HCT116 (cell line): ENCODE measurements at regions not wholly inside any gene's neighbourhood (a gene's known extent, or its start where the extent isn't known, plus 50 kb on each side); places are given as distances from the start of the nearest gene placed in this dataset.

Source experiments
- ATAC-seq: fragments of 200-7000 bp; cut with Tn5 transposase; 2 replicates; pipeline ENCODE4 v1.9.1; 2020; ENCODE audit warnings: mild to moderate bottlenecking, moderate library complexity
- BruUV-seq: library from RNA; stranded (reverse); fragments of 400-500 nt; replicated peaks from 2 replicates; lab custom pipeline; 2021; lab: Mats Ljungman, UMichigan
- CTCF ChIA-PET: fragments of 300-600 bp; sonication (Branson Sonifier 250); formaldehyde crosslinking; loops from one replicate; lab custom pipeline; 2021; ENCODE audit warnings: antibody characterized with exemption; lab: Charles Lee
- POLR2A ChIA-PET: fragments of 300-600, 350-600 bp; sonication (Branson Sonifier 250); formaldehyde crosslinking; loops from one replicate; lab custom pipeline; 2021; ENCODE audit warnings: antibody characterized with exemption; lab: Charles Lee
- RAD21 ChIA-PET, 2 experiments: fragments of 300-600 bp; sonication (Branson Sonifier 250); formaldehyde crosslinking; loops; one replicate each; lab custom pipeline; 2023; ENCODE audit warnings: low total read pairs in 2 of 2; ENCODE audit not compliant: uncharacterized antibody in 2 of 2, unreplicated experiment in 2 of 2, low non-redundant PET in 1 of 2; lab: Charles Lee
- DNase-seq: peaks from one replicate; pipeline ENCODE4 v3.0.0-alpha.2; 2010; ENCODE audit warnings: low read depth, low spot score
- H2AFZ ChIP-seq: fragments of 200-600 bp; shearing (Covaris generic), sonication (generic); 2 replicates; pipeline ENCODE4 v1.6.1; 2017; ENCODE audit warnings: low read depth, mixed run types, mixed read lengths, antibody characterized with exemption, low read length; ENCODE audit not compliant: poor library complexity, severe bottlenecking
- H3K27ac ChIP-seq: 2 replicates; pipeline ENCODE4 v1.5.1; 2012; ENCODE audit warnings: low read depth, low read length
- H3K27me3 ChIP-seq: fragments of 200-600 bp; sonication (generic); 2 replicates; pipeline ENCODE4 v1.6.1; 2016; ENCODE audit warnings: mixed run types, low read length, mixed read lengths; ENCODE audit not compliant: insufficient read depth
- H3K36me3 ChIP-seq, 2 experiments: fragments of 200-500 bp in 1 of 2; fragments of 200-600 bp in 1 of 2; sonication (Bioruptor generic) in 1 of 2; sonication (generic) in 1 of 2; 2 replicates each; pipeline versions ENCODE4 v1.5.1 to v1.6.1; 2014 to 2016; ENCODE audit warnings: low read length in 2 of 2, inconsistent platforms in 1 of 2, mixed read lengths in 1 of 2, mixed run types in 1 of 2; ENCODE audit not compliant: insufficient read depth in 2 of 2, control insufficient read depth in 1 of 2
- H3K4me1 ChIP-seq, 2 experiments: fragments of 200-600 bp in 1 of 2; sonication (generic) in 1 of 2; 2 replicates each; pipeline versions ENCODE4 v1.5.1 to v1.6.1; 2012 to 2017; ENCODE audit warnings: low read length in 2 of 2, inconsistent platforms in 1 of 2, mild to moderate bottlenecking in 1 of 2, mixed read lengths in 1 of 2, mixed run types in 1 of 2, moderate library complexity in 1 of 2; ENCODE audit not compliant: insufficient read depth in 2 of 2, control insufficient read depth in 1 of 2
- H3K4me2 ChIP-seq: fragments of 200-600 bp; sonication (generic); 2 replicates; pipeline ENCODE4 v1.6.1; 2017; ENCODE audit warnings: mixed run types, low read length, mixed read lengths
- H3K4me3 ChIP-seq, 2 experiments: fragments of 200-600 bp in 1 of 2; sonication (generic) in 1 of 2; replicated peaks in 1 of 2; 2 replicates each; pipeline ENCODE4 v1.5.1; 2011 to 2016; ENCODE audit warnings: low read length in 2 of 2, control low read depth in 1 of 2, low read depth in 1 of 2, mild to moderate bottlenecking in 1 of 2, mixed read lengths in 1 of 2, mixed run types in 1 of 2
- H3K79me2 ChIP-seq: fragments of 200-600 bp; sonication (generic); 2 replicates; pipeline ENCODE4 v1.6.1; 2017; ENCODE audit warnings: mild to moderate bottlenecking, mixed run types, low read length, moderate library complexity, mixed read lengths; ENCODE audit not compliant: insufficient read depth
- H3K9ac ChIP-seq: fragments of 200-600 bp; sonication (generic); 2 replicates; pipeline ENCODE4 v1.6.1; 2016; ENCODE audit warnings: low read length, mixed read lengths
- H3K9me2 ChIP-seq: fragments of 200-600 bp; sonication (generic), shearing (Covaris generic); 2 replicates; pipeline ENCODE4 v1.6.1; 2017; ENCODE audit warnings: mixed run types, mild to moderate bottlenecking, moderate library complexity; ENCODE audit not compliant: insufficient read depth
- H3K9me3 ChIP-seq, 2 experiments: fragments of 200-500 bp in 1 of 2; fragments of 200-600 bp in 1 of 2; sonication (Bioruptor generic) in 1 of 2; sonication (generic) in 1 of 2; 2 replicates each; pipeline ENCODE4 v1.6.1; 2014 to 2017; ENCODE audit warnings: low read length in 2 of 2, mixed read lengths in 2 of 2, inconsistent platforms in 1 of 2, low read depth in 1 of 2, mild to moderate bottlenecking in 1 of 2, mixed run types in 1 of 2, moderate library complexity in 1 of 2; ENCODE audit not compliant: control insufficient read depth in 1 of 2, insufficient read depth in 1 of 2
- H4K20me1 ChIP-seq: fragments of 200-600 bp; sonication (generic), shearing (Covaris generic); 2 replicates; pipeline ENCODE4 v1.6.1; 2017; ENCODE audit warnings: mixed run types, mild to moderate bottlenecking, moderate library complexity; ENCODE audit not compliant: insufficient read depth
- ATF3 ChIP-seq: IDR thresholded peaks from 2 replicates; pipeline ENCODE4 v1.6.1; 2012
- CBX3 ChIP-seq: IDR thresholded peaks from 2 replicates; pipeline ENCODE4 v1.6.1; 2012; ENCODE audit warnings: low read depth
- CEBPB ChIP-seq: IDR thresholded peaks from 2 replicates; pipeline ENCODE4 v1.6.1; 2012; ENCODE audit warnings: low read depth
- EGR1 ChIP-seq: IDR thresholded peaks from 2 replicates; pipeline ENCODE4 v1.6.1; 2012; ENCODE audit warnings: low read depth
- ELF1 ChIP-seq: IDR thresholded peaks from 2 replicates; pipeline ENCODE4 v1.6.1; 2012; ENCODE audit warnings: low read depth, borderline replicate concordance
- EZH2 ChIP-seq: fragments of 200-600 bp; sonication (generic); IDR thresholded peaks from 2 replicates; pipeline ENCODE4 v1.6.1; 2017; ENCODE audit warnings: antibody characterized with exemption, mixed run types
- EZH2phosphoT487 ChIP-seq: fragments of 200-600 bp; IDR thresholded peaks from 2 replicates; pipeline ENCODE4 v1.6.1; 2018; ENCODE audit warnings: antibody characterized with exemption, borderline replicate concordance
- FOSL1 ChIP-seq: IDR thresholded peaks from 2 replicates; pipeline ENCODE4 v1.6.1; 2012; ENCODE audit warnings: low read depth
- POLR2A ChIP-seq: IDR thresholded peaks from 2 replicates; pipeline ENCODE4 v1.7.0; 2011; ENCODE audit warnings: borderline replicate concordance; ENCODE audit not compliant: insufficient read depth, insufficient read length; ENCODE audit errors: extremely low read depth
- POLR2AphosphoS5 ChIP-seq: IDR thresholded peaks from 2 replicates; pipeline ENCODE4 v1.6.1; 2011; ENCODE audit warnings: mild to moderate bottlenecking, low read depth, low read length, moderate library complexity
- RAD21 ChIP-seq: IDR thresholded peaks from 2 replicates; pipeline ENCODE4 v1.6.1; 2012; ENCODE audit warnings: low read depth, mild to moderate bottlenecking
- SIN3A ChIP-seq: IDR thresholded peaks from 2 replicates; pipeline ENCODE4 v1.6.1; 2012; ENCODE audit warnings: low read depth
- SP1 ChIP-seq: IDR thresholded peaks from 2 replicates; pipeline ENCODE4 v1.6.1; 2012; ENCODE audit warnings: low read depth
- SRF ChIP-seq: IDR thresholded peaks from 2 replicates; pipeline ENCODE4 v1.6.1; 2012; ENCODE audit warnings: low read depth
- TCF7L2 ChIP-seq: IDR thresholded peaks from 2 replicates; pipeline ENCODE4 v1.7.0; 2011; ENCODE audit warnings: borderline replicate concordance, inconsistent platforms; ENCODE audit not compliant: insufficient read depth, insufficient read length; ENCODE audit errors: extremely low read depth
- YY1 ChIP-seq: IDR thresholded peaks from 2 replicates; pipeline ENCODE4 v1.6.1; 2011; ENCODE audit warnings: low read length, low read depth, moderate library complexity, mild to moderate bottlenecking; ENCODE audit not compliant: insufficient replicate concordance; ENCODE audit errors: extremely low read depth
- ZFX ChIP-seq: fragments of 450-650 bp; IDR thresholded peaks from 2 replicates; pipeline ENCODE4 v1.6.1; 2017
- ZNF274 ChIP-seq: fragments of 200-500 bp; sonication (Bioruptor generic); IDR thresholded peaks from 2 replicates; pipeline ENCODE4 v1.6.1; 2014; ENCODE audit warnings: mild to moderate bottlenecking, low read depth, low read length, inconsistent platforms
- intact Hi-C: fragments of 100-400 bp; cut with micrococcal nuclease; formaldehyde crosslinking; loops from 2 replicates; pipeline ENCODE4 v1.10.0; 2022
- TF ChIP-seq, protein P1 (sequence below): IDR thresholded peaks from 2 replicates; pipeline ENCODE4 v1.6.1; 2012
- TF ChIP-seq, protein P2 (sequence below): IDR thresholded peaks from 2 replicates; pipeline ENCODE4 v1.6.1; 2011; ENCODE audit warnings: mild to moderate bottlenecking, low read length, moderate library complexity; ENCODE audit not compliant: insufficient replicate concordance; ENCODE audit errors: extremely low read depth
- TF ChIP-seq, protein P3 (sequence below): IDR thresholded peaks from 2 replicates; pipeline ENCODE4 v1.6.1; 2012; ENCODE audit warnings: low read depth
- TF ChIP-seq, protein P4 (sequence below), 3 experiments: fragments of 200-600 bp in 1 of 3; sonication (generic) in 1 of 3; IDR thresholded peaks in 2 of 3; conservative IDR thresholded peaks in 1 of 3; 2 replicates each; pipeline ENCODE4 v1.5.1; 2012 to 2017; ENCODE audit warnings: low read depth in 2 of 3, low read length in 2 of 3, antibody characterized with exemption in 1 of 3, borderline replicate concordance in 1 of 3, control low read depth in 1 of 3, mild to moderate bottlenecking in 1 of 3, mixed read lengths in 1 of 3, mixed run types in 1 of 3, moderate library complexity in 1 of 3; ENCODE audit not compliant: insufficient read depth in 1 of 3

DNA sequence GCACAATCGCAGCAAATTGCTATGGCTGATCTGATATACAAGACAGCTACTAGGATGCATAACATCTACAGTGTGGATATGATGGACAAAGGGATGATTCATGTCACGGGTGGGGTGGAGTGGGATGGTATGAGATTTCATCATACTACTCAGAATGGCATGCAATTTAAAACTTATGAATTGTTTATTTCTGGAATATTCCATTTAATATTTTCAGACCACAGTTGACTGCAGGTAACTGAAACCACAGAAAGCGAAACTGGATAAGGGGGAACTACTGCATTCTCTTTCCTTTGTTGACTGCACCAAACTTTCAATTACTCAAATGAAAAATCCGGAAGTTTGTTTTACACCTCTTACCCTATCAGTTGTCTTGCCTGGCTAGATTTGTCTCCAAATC lies 94.4 kb upstream of the NEUROD1 start:
- Histone ChIP-seq H3K79me2 (no peaks in the 10 kb centered on the region), H3K9me3 (no peaks in the 10 kb centered on the region), H3K36me3 (peaks cover 0 to 10% of the 10 kb centered on the region in 2 experiments; a peak in 1 of 4 replicates), H3K4me2 (peak overlapping the region; percentile 31; the same call in 1 of the 2 replicates), H3K4me3 (no peak overlapping the region), H3K9me2 (no peaks in the 10 kb centered on the region), H3K27ac (peak overlapping the region; percentile 47), H4K20me1 (no peaks in the 10 kb centered on the region), H3K4me1 (peaks cover 69 to 94% of the 10 kb centered on the region in 2 experiments), H2AFZ (no peak overlapping the region), H3K9ac (no peak overlapping the region), H3K27me3 (no peaks in the 10 kb centered on the region)
- intact Hi-C loops = no loop called here
- CTCF ChIA-PET = no interaction called here
- DNase-seq (no peak), ATAC-seq (no peak)
- RAD21 ChIA-PET = no interaction called here
- no TSS peak for BruUV-seq
- POLR2A ChIA-PET = interaction anchor here (0.9 to 1.7 kb wide), 3 partner anchors 10 to 38 kb away, joined by 3 to 4 read pairs (median 3); no protein-coding TSS in a partner anchor
- no peak for TF ChIP-seq EZH2
- TF ChIP-seq, protein P1, sequence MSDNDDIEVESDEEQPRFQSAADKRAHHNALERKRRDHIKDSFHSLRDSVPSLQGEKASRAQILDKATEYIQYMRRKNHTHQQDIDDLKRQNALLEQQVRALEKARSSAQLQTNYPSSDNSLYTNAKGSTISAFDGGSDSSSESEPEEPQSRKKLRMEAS = 0 out of 2 replicates have a peak, but pooled peaks have one; percentile 24
- TF ChIP-seq FOSL1 = peak; percentile 34
- no peak for TF ChIP-seq SIN3A
- no peak for TF ChIP-seq ELF1
- TF ChIP-seq SP1 = peak; percentile 51
- TF ChIP-seq CBX3 = no peak
- TF ChIP-seq CEBPB = peak; percentile 75
- no peak for TF ChIP-seq TCF7L2
- TF ChIP-seq EGR1 = no peak
- no peak for TF ChIP-seq SRF
- TF ChIP-seq ZFX = no peak
- no peak for TF ChIP-seq POLR2AphosphoS5
- TF ChIP-seq, protein P2, sequence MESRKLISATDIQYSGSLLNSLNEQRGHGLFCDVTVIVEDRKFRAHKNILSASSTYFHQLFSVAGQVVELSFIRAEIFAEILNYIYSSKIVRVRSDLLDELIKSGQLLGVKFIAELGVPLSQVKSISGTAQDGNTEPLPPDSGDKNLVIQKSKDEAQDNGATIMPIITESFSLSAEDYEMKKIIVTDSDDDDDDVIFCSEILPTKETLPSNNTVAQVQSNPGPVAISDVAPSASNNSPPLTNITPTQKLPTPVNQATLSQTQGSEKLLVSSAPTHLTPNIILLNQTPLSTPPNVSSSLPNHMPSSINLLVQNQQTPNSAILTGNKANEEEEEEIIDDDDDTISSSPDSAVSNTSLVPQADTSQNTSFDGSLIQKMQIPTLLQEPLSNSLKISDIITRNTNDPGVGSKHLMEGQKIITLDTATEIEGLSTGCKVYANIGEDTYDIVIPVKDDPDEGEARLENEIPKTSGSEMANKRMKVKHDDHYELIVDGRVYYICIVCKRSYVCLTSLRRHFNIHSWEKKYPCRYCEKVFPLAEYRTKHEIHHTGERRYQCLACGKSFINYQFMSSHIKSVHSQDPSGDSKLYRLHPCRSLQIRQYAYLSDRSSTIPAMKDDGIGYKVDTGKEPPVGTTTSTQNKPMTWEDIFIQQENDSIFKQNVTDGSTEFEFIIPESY = no peak
- TF ChIP-seq YY1 = no peak
- TF ChIP-seq RAD21 = no peak
- TF ChIP-seq, protein P3, sequence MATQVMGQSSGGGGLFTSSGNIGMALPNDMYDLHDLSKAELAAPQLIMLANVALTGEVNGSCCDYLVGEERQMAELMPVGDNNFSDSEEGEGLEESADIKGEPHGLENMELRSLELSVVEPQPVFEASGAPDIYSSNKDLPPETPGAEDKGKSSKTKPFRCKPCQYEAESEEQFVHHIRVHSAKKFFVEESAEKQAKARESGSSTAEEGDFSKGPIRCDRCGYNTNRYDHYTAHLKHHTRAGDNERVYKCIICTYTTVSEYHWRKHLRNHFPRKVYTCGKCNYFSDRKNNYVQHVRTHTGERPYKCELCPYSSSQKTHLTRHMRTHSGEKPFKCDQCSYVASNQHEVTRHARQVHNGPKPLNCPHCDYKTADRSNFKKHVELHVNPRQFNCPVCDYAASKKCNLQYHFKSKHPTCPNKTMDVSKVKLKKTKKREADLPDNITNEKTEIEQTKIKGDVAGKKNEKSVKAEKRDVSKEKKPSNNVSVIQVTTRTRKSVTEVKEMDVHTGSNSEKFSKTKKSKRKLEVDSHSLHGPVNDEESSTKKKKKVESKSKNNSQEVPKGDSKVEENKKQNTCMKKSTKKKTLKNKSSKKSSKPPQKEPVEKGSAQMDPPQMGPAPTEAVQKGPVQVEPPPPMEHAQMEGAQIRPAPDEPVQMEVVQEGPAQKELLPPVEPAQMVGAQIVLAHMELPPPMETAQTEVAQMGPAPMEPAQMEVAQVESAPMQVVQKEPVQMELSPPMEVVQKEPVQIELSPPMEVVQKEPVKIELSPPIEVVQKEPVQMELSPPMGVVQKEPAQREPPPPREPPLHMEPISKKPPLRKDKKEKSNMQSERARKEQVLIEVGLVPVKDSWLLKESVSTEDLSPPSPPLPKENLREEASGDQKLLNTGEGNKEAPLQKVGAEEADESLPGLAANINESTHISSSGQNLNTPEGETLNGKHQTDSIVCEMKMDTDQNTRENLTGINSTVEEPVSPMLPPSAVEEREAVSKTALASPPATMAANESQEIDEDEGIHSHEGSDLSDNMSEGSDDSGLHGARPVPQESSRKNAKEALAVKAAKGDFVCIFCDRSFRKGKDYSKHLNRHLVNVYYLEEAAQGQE = no peak
- TF ChIP-seq, protein P4, sequence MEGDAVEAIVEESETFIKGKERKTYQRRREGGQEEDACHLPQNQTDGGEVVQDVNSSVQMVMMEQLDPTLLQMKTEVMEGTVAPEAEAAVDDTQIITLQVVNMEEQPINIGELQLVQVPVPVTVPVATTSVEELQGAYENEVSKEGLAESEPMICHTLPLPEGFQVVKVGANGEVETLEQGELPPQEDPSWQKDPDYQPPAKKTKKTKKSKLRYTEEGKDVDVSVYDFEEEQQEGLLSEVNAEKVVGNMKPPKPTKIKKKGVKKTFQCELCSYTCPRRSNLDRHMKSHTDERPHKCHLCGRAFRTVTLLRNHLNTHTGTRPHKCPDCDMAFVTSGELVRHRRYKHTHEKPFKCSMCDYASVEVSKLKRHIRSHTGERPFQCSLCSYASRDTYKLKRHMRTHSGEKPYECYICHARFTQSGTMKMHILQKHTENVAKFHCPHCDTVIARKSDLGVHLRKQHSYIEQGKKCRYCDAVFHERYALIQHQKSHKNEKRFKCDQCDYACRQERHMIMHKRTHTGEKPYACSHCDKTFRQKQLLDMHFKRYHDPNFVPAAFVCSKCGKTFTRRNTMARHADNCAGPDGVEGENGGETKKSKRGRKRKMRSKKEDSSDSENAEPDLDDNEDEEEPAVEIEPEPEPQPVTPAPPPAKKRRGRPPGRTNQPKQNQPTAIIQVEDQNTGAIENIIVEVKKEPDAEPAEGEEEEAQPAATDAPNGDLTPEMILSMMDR (IDR thresholded peaks at IDR 0.05 in 2 of 3, conservative IDR thresholded peaks at IDR 0.05 in 1 of 3; ENCODE audit: borderline replicate concordance in 1 of 3, insufficient read depth in 1 of 3, low read depth in 2 of 3, low read length in 2 of 3) = no peak
- TF ChIP-seq EZH2phosphoT487 = no peak
- TF ChIP-seq ATF3 = no peak
- no peak for TF ChIP-seq ZNF274
- no peak for TF ChIP-seq POLR2A
